DMS79 (cell line): ENCODE measurements at regions not wholly inside any gene's neighbourhood (a gene's known extent, or its start where the extent isn't known, plus 50 kb on each side); places are given as distances from the start of the nearest gene placed in this dataset.

ENCODE experiments used
- DNase-seq: peaks from one replicate; lab custom pipeline; 2025; lab: John Stamatoyannopoulos, UW

- no peak for DNase-seq
Observed at GRCh38 chr2:221104361-221104811, 467.7 kb downstream of the EPHA4 start.

- no peak for DNase-seq
Observed at GRCh38 chr2:221106241-221106640, 465.9 kb downstream of the EPHA4 start.

GRCh38 chr2:221107424-221107823 is 464.7 kb downstream of the EPHA4 start:
- DNase-seq, result no peak

DNA sequence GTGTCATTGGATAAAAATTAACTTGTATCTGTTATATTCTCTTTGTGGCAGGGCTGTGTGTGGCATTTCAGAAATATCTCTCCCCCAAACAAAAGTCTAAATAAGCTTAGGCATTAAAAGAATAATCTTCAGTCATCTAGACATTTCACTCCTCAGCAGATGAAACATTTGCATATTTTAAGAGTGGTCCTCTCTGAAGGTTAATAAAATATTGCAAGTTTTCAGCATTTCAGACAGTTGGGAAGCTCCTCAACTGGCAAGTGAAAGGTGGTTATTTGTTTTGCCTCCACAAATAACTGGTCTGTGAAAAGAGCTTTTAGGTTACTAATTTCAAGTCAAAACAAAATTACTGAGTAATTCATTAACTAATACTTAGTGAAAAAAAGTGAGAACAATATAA is 462.6 kb downstream of the EPHA4 start:
- DNase-seq, result no peak

DNA sequence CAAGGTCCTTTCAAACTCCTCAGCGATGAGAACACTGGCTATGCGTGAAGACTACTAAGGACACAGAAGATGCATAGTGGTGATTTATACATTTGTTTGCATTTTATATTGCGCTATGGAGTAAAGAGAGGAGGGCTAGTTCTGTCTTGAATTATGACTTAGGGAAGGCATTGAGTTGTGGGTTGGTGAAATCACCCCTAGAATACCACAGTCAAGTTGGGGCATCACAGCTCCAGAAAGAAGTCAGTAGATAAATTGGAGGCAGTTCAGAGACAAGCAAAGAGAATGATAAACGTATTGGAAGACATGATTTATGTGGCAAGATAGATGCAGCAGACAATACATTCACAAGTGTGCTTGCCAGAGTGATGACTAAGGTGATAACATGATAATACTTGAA is 460.4 kb downstream of the EPHA4 start:
- DNase-seq, result no peak

GRCh38 chr2:221112744-221113143 is 459.4 kb downstream of the EPHA4 start:
- no peak for DNase-seq

GRCh38 chr2:221115944-221116343 is 456.2 kb downstream of the EPHA4 start:
- no peak for DNase-seq

- no peak for DNase-seq
Observed at GRCh38 chr2:221120643-221121042, 451.5 kb downstream of the EPHA4 start.

DNA sequence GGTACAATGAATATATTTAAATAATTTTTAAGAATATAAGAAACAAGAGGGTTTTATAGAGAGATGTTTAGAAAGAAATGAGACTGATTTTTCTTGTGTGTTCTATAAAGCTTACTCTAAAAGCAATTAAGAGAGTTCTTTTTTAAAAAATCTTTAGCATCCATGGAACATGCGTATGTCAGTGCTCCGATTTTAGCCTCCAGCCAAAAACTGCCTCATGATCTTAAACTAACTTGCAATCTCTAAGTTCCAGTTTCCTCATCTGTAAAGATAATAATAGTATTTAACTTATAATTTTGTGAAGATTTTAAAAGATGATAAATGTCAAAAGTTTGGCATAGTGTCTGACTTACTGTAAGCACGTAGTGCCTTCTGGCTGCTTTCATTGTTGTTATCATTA is 448.7 kb downstream of the EPHA4 start:
- no peak for DNase-seq

- peak; percentile 80 for DNase-seq
Observed at GRCh38 chr2:221124532-221125240, 447.4 kb downstream of the EPHA4 start.

DNA sequence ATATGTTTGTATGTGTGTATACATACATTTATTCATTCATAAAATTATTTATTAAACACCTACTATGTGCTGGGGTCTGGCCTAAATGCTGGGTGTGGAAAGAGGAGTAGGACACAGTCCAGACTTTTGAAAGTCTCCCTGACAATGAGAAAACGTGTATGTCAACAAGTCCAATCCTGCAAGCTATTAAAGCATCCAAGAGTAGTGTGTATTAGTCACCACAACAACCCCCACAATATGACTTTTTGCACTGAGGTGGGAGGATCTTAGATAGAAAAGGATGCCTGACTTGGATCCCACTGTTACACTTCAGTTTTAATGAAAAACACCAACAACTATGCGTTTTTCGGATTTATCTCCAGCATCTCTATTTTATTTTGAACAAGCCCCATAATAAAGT is 446.4 kb downstream of the EPHA4 start:
- DNase-seq, result no peak

DNA sequence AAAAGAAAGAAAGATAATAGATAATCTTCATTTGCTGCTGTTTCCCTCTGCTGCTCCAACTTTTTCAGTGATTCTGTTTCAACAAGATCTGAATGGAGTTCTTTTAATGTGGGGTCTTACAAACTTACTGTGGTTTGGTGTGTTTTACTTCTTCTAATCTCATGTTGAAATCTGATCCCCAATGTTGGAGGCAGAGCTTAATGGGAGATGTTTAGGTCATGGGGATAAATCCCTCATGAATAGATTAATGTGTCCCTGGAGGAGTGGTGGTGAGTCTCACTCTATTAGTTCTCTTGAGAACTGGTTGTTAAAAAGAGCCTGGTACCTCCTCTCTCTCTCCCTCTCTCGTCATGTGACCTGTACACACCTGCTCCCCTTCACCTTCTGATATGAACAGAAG is 442.4 kb downstream of the EPHA4 start:
- no peak for DNase-seq

GRCh38 chr2:221130431-221130830 is 441.7 kb downstream of the EPHA4 start:
- no peak for DNase-seq

DNA sequence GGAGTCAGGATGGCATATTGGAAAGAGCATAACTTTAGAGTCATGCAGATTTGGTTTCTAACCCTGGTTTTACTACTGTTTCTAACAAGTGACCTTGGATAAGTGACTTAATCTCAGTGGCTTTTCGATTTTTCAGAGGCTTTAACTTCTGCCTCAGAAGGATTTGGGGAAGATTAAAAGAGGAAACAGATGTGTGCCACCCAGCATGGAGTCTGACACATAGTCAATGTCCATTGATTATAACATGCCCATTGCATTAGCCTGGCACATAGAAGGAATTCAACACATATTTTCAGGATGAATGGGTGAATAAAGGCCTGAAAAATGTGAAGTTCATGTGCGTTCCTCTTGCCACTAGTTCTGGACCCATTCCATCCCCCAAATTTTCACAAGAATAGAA is 438.2 kb downstream of the EPHA4 start:
- no peak for DNase-seq

- DNase-seq, result no peak
Observed at GRCh38 chr2:221134718-221135117, 437.4 kb downstream of the EPHA4 start.

DNA sequence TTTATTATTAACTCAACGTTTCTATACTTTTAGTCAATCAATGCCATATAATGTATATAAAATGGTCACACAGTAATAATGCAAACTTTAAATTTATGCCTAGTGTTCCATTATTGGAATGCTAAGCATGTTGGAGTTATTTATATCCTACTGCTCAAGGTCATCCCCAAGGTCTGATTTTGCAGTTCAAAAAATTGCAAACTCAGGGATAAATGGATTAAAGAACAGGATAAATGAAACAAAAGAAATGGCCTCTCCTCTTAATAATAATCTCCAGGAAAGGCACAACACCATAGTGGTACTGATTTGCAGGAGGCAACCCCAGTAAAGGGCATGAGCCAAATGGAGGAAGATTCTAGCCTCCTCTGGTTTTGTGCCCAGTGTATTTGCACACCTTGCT is 436.4 kb downstream of the EPHA4 start:
- DNase-seq, result no peak

- DNase-seq, result no peak
Observed at GRCh38 chr2:221137385-221137784, 434.7 kb downstream of the EPHA4 start.

DNA sequence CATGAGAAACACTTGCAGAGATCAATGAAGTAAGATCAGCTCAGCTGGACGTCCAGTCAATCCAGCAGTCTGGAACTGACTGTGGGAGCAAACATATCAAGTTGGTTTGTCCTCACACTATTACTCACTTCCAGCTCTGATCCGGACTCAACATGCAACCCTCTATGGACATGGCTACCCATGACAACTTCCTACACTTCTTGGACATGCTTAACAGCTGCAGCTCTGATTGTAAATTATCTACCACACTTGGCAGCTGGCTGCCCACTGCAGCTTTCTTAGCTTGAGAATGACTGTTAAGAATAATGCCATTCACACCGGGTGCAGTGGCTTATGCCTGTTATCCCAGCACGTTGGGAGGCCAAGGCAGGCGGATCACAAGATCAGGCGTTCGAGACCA is 429.8 kb downstream of the EPHA4 start:
- DNase-seq, result no peak

- no peak for DNase-seq
Observed at GRCh38 chr2:221143231-221143630, 428.9 kb downstream of the EPHA4 start.

DNA sequence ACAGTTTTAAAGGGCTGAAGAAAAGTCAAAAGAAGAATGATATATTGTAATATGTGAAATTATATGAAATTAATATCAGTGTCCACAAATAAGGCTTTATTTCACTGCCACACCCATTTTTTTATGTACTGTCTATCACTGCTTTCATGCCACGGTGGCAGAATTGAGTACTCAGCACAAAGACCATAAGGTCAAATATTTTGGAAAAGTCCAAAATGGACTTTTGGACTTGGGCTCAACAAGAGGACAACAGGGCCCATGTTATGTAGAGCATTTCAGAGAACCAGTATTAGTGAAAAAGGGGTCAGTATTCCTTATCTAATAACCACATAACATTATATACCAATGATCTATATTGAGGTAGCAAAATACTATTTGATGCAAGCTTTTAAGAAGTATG is 427.2 kb downstream of the EPHA4 start:
- no peak for DNase-seq

GRCh38 chr2:221145396-221145795 is 426.7 kb downstream of the EPHA4 start:
- DNase-seq, result no peak

DNA sequence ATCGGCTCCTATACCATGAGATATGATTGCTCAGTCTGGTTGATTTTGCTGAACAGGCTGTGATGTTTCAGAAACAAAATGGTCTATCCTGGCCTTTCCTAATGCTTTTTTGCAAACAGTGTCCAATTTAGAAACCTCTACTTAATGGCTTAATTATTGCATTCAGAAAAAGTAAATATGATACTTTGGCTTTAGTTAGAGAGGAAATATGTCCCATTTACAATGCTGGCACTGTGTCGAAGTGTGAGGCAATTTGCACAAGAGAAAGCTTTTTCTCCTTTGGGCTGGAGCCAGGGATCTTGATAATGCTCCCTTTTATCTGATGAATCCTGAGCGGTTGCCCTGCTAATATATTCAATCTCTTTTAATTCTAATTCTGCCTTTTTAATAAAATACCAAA is 418.9 kb downstream of the EPHA4 start:
- no peak for DNase-seq

DNA sequence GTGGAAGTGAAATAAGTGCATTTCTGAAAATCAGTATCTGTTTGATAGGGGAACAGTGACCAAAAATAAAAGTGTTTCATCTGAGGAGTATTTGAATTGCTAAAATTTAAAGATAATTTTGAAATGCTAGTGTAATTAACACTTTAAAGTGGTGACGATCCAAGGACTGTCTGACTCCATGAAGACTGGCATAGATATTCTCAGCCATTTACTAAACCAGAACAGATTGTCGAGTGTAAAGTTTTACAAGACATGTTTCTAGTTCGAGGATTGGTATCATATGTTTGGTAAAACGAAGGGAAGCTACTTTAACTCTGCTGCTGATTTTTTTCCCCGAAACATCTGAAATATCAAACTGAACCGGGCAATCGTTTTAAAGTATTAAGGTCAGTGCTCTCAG is 417.9 kb downstream of the EPHA4 start:
- no peak for DNase-seq

DNA sequence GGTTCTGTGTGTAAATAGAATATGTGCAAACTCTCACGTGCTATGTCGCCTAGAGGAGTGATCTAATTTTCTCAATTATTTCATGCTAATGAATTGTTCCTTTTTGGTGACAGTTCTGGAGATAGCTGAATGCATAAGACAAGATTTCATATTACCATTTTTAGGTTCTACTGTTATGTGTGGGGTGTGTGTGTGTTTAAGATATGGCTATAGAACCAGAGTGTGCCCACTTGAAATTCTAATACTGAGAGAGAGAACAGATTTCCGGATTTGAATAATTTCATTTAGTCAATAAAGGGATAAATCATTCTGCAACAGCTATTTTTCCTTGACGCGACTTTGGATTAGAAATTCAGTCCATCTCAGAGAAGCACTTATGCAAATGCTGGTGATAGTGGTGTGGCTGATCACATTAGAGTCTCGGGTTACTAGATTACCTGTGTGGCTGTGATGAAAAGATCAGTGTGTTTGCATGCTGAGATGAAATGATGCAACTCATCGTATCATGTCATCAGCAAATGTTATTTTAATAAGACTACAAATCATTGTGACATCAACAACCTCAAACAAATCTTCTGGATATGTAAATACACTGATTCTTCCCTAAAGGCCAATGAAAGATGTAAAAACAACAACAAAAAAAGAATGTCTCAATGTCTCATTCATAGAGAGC is 415.9 kb downstream of the EPHA4 start:
- no peak for DNase-seq
